ENCODE measurements at regions not wholly inside any gene's neighbourhood (a gene's known extent, or its start where the extent isn't known, plus 50 kb on each side); places are given as distances from the start of the nearest gene placed in this dataset.

DNA sequence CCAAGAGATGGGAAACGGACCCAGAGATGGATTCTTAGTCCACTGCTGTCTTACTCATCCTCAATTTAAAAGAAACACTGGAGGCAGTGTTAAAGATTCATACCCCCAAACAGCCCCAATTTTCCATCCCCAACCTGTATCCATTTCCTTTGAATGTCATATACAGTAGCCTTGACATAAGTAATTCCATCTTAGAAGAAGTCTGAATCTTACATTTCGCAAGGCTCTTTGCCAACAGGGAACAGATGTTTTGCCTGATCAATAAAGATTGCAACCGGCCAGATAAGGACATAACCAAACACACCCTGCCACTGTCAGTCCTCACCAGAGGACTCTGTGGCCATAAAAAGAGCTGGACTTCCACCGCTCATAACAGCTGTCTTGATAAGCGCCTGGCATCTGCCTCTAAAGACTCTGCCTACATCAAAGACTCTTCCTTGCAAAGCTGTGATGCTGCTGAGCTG lies 59.0 kb upstream of the MED9 start:
- DNase-seq (ENCODE audit: low read depth, low spot score) = no peak

DNA sequence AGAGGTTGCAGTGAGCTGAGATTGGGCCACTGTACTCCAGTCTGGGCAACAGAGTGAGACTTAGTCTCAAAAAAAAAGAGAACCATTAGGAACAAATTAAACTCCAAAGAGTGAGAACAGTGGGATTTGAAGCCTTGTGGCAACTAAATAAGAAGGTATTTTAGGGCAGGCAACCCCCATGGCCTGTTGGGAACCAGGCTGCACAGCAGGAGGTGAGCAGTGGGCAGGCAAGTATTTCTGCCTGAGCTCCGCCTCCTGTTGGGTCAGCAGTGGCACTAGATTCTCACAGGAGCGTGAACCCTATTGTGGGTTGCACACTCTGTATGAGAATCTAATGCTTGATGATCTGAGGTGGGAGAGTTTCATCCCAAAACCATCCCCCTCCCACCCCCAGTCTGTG lies 57.6 kb upstream of the MED9 start:
- no peak for DNase-seq (ENCODE audit: low read depth, low spot score)

DNA sequence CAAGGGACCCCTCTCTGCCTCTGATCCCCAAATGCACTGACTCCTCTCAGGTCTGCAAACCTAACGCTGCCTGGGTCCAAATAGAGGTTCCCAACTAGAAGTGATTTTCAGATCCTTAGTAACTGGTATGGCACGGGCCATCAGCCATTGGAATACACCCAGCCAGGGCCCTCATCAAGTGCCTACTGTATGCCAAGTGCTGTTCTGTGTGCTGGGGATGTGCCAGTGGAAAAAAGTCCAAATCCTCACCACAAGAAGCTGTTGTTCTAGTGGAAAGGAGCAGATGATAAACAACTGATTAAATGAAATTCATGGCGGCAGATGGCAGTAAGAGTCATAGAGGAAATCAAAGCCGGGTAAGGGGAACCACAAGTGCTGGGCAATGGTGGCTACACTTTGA lies 57.2 kb upstream of the MED9 start:
- DNase-seq (ENCODE audit: low read depth, low spot score) = no peak

DNA sequence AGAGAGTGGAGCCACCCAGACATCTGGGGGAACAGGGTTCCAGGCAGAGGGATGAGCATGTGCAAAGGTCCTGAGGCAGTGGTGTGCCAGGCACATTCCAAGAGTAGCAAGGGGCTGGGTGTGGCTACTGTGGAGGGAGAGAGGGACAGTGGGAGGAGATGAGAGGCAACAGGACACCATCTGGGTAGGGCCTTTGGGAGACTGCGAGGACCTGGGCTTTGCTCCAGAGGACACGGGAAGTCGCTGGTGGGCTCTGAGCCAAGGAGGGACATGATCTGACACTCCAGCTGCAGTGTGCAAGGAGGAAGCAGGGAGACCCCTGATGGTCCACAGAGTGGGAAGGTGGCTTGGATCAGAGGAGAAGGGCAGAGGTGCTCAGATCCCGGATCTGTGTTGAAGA lies 56.7 kb upstream of the MED9 start:
- DNase-seq (ENCODE audit: low read depth, low spot score) = no peak

DNA sequence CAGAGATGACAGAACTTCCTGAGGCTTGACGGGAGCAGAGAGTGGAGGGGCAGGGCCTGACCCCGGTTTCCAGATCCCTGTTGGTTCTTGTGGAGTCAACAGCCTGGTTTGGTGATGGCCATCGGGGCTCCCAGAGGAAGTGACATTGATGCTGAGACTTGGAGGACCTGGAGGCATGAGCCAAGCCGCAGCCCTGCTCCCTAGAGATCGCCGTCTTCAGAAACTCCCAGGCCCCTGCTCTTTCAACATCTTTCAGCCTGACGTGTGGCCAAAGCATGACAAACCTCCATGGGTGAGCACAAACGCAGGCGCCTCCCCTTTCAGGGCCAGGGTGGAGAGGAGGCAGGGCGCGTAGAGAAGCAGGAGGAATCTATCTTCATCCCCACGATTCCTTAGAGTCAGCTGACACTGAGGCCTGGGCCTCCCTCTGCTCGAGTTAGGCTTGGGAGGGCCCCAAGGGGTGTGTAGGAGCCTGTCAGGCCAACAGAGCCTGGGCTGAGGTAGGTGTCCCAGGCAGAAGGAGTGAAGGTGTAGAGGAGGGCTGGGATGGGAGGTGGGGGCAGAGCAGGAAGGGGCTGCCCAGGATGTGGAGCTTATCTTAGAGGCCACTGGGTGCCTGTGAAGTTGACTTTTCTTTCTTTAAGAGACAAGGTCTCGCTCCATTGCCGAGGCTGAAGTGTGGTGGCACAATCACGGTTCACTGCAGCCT lies 56.1 kb upstream of the MED9 start:
- no peak for DNase-seq (ENCODE audit: low read depth, low spot score)

DNA sequence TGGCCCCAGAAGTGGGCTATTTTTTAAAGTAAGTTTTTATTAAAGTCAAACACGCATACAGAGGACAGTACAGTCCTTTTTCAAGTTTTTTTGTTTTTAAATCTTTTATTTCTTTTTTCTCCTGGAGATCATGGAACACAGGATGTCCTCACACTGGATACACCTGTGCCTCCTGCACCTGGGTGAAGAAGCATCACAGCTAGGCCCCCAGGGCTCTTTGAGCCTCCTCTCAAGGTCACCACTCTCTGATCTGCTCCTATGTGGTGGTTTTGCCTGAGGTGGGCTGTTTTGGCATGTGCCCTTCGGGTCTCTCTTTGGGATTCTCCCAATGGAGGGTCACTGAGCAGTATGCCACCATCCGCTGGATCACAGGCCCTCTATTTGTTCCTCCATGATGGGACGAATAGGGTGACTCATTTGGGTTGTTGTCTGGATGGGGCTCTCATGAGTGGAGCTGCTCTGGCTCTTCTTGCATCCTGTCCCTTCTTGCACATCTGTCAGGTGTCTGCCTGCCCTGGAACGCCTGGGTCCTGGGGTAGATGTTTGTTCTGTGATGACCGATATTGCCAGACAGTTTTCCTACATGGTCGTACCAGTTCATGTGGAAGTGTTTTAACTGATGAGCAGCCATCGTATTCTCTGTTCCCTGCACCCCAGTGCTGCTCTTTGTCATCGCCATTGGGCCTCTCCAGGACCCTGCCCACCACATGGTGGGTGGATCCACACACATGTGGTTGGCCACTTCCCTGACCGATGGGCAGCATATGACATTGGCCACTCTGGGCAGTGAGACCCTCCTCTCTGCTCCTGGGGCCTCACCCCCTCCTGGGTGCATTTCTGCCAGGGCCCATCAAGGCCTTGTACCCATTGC lies 55.2 kb upstream of the MED9 start:
- DNase-seq (ENCODE audit: low read depth, low spot score) = no peak

DNA sequence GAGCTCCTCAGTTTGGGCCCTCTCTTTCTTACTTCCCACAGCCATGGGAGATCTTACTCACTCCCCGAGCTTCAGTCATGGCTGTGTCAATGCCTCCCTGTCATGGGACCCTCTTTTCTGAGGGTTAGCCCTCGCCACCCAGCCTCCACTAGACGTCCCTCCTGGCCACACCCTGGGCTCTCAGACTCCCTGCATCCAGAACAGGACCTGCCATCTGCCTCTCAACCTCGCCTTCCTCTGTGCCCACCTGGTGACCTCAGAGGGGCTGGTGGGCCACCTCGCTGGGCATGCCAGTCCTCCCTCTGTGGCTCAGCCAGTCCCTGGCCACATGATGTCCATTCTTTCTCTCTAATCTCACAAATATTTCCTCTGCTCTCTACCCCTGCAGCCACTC lies 54.6 kb upstream of the MED9 start:
- DNase-seq (ENCODE audit: low read depth, low spot score) = no peak

DNA sequence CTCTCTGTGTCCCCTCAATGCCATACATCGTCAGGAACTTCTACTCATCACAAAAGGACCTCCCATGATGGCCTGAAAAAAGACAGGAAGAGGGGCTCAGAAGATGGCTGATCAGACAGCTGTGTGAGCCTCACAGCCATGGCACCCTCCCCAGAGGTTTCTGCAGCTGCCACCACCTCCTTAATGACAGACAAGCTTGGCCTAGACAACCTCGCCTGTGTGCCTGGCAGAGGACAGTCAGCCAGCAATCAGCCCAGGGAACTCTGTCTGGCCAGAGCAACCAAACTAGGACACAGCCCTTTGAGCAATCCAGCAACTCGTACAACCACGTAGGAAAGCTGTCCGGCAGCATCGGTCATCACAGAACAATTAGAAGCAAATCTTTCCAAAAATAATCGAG lies 54.2 kb upstream of the MED9 start:
- DNase-seq (ENCODE audit: low read depth, low spot score) = no peak

DNA sequence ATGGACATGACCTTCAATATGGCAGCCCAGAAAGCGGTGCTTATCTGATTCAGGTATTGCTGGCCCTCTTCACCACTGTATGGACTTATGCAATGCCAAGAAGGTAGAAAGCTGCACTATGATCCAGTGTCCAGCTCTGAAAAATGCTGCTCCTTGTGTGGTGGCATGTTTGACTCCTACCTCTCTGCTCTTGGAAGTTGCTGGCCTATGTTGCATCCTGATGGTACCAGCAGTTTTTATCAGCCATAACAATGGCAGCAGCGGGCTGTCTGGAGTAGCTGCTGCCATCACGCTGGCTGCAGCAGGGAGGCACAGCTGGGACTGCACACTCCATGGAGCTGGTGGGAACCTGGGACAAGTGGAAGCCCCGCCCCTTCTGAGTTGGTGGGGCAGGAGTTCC lies 53.1 kb upstream of the MED9 start:
- no peak for DNase-seq (ENCODE audit: low read depth, low spot score)

DNA sequence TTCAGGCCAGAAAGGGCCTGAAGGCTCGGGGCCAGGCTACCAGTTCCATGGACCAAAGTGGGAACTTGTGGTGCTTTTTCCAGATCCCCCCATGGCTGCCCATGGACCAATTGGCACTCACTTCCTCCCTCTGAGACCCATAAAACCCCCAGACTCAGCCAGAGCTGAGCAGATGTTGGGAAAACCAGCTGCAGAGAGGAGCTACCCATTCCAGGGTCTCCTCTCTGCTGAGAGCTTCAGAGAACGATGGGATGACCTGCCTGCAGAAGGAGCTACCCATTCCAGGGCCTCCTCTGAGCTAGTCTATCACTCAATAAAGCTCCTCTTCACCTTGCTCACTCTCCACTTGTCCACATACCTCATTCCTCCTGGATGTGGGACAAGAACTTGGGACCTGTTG lies 52.2 kb upstream of the MED9 start:
- no peak for DNase-seq (ENCODE audit: low read depth, low spot score)

DNA sequence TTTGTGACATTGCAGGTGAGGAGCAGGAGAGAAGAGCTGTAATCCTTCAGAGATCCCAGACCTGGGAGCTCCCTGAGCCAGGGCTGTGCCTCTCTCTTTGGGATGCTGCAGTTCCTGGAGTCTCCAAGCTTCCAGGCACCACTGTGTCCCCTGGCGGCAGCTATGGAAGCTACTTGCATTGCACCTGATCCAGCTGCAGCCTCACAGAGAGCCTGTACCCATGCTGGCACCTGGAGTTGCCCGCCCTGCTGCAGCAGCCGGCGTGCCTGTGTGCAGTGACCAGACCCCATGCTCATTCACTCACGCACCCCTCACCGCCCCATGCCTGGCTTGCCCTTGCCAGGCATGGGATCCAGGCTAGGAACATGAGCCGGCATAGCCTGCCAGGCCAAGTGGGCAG lies 51.8 kb upstream of the MED9 start:
- no peak for DNase-seq (ENCODE audit: low read depth, low spot score)

DNA sequence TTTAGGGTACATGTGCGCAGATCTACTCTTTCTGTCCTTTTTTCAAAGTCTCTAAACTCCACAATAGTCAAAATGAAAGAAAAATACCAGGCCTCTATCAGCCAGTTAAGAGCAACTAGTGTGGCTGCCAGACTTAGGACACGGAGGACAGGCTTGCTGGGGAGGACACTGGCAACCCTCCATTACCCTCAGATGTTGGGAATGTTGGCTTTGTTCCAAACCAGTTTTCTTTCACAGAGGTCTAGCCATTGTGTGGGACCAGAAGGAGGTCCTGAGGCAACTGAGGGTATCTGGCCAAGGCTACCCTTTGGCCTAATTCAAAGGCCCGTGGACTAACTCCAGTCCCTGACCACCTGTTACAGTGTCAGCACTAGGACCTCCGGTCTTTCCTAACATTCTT lies 51.2 kb upstream of the MED9 start:
- DNase-seq (ENCODE audit: low read depth, low spot score) = no peak

DNA sequence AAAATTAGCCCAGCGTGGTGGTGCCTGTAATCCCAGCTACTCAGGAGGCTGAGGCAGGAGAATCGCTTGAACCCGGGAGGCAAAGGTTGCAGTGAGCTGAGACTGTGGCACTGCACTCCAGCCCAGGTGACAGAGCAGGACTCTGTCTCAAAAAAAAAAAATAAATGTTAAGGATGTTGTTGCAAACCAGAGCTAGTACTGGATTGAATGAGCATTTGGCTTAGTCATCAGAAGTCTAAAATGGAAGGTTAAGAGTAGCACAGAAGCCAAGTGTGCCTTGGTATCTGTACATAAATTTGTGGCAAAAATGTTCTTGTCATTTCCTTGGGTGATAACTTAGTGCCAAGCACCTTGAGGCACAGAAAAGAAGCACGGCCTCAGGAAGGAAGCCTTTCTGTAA lies 50.6 kb upstream of the MED9 start:
- no peak for DNase-seq (ENCODE audit: low read depth, low spot score)

Data from iPS DF 19.7 (cell line).